WTC11 (cell line): ENCODE measurements at regions not wholly inside any gene's neighbourhood (a gene's known extent, or its start where the extent isn't known, plus 50 kb on each side); places are given as distances from the start of the nearest gene placed in this dataset.
"Not testable (repeated sequence)": the region's sequence is repeated elsewhere in the genome, so short reads cannot be mapped to it uniquely, and the experiment has no call there.

ENCODE experiments used
- ATAC-seq: fragments of 200-7000 bp; cut with Tn5 transposase; 2 replicates; pipeline ENCODE4 v1.10.0; 2021; ENCODE audit warnings: mild to moderate bottlenecking, moderate library complexity
- CTCF ChIA-PET: fragments of 300-600 bp; sonication (Branson Sonifier 250); formaldehyde crosslinking; loops from one replicate; lab custom pipeline; 2021; ENCODE audit warnings: antibody characterized with exemption; lab: Charles Lee
- POLR2A ChIA-PET: fragments of 350-600 bp; sonication (Branson Sonifier 250); formaldehyde crosslinking; loops from one replicate; lab custom pipeline; 2021; ENCODE audit warnings: antibody characterized with exemption; lab: Charles Lee
- DNase-seq: peaks from one replicate; pipeline ENCODE4 v3.0.0; 2021; ENCODE audit warnings: low spot score
- H3K27ac Mint-ChIP-seq: 2 replicates; pipeline ENCODE4 v1.8.0; 2021; ENCODE audit warnings: mixed read lengths
- H3K27me3 Mint-ChIP-seq: 2 replicates; pipeline ENCODE4 v1.8.0; 2021; ENCODE audit warnings: low read depth, mild to moderate bottlenecking, moderate library complexity, mixed read lengths
- H3K36me3 Mint-ChIP-seq: 2 replicates; pipeline ENCODE4 v1.8.0; 2021; ENCODE audit warnings: mixed read lengths
- H3K4me1 Mint-ChIP-seq: 2 replicates; pipeline ENCODE4 v1.8.0; 2022; ENCODE audit warnings: mixed read lengths
- H3K4me3 Mint-ChIP-seq: 2 replicates; pipeline ENCODE4 v1.8.0; 2021; ENCODE audit warnings: mild to moderate bottlenecking, moderate library complexity, mixed read lengths
- H3K9me3 Mint-ChIP-seq: 2 replicates; pipeline ENCODE4 v1.8.0; 2021; ENCODE audit warnings: mixed read lengths
- ATF2 ChIP-seq: sonication (generic); formaldehyde crosslinking; IDR thresholded peaks from 2 replicates; pipeline ENCODE4 v1.8.1; 2022; ENCODE audit warnings: low read depth, missing genetic modification reagents, borderline replicate concordance
- CDX4 ChIP-seq: fragments of 250-450 bp; sonication (Bioruptor Pico); IDR thresholded peaks from 2 replicates; pipeline ENCODE4 v1.9.0; 2021; ENCODE audit warnings: moderate library complexity, mild to moderate bottlenecking, inconsistent platforms, borderline replicate concordance
- FOXK1 ChIP-seq: sonication (generic); formaldehyde crosslinking; IDR thresholded peaks from 2 replicates; pipeline ENCODE4 v1.8.0; 2022; ENCODE audit warnings: mild to moderate bottlenecking, moderate library complexity, missing genetic modification reagents
- GABPB1 ChIP-seq: sonication (generic); formaldehyde crosslinking; IDR thresholded peaks from 2 replicates; pipeline ENCODE4 v1.8.1; 2023; ENCODE audit warnings: mild to moderate bottlenecking, missing genetic modification reagents
- GTF2I ChIP-seq: fragments of 250-450 bp; sonication (Bioruptor Pico); conservative IDR thresholded peaks from 2 replicates; pipeline ENCODE4 v1.4.0; 2021; ENCODE audit warnings: mild to moderate bottlenecking
- NFATC4 ChIP-seq: fragments of 250-450 bp; sonication (Bioruptor Pico); IDR thresholded peaks from 2 replicates; pipeline ENCODE4 v1.9.0; 2021; ENCODE audit warnings: mild to moderate bottlenecking
- NR1H2 ChIP-seq: sonication (generic); formaldehyde crosslinking; IDR thresholded peaks from 2 replicates; pipeline ENCODE4 v1.9.0; 2021; ENCODE audit warnings: mild to moderate bottlenecking, moderate library complexity, missing genetic modification reagents
- NR3C1 ChIP-seq: sonication (generic); formaldehyde crosslinking; conservative IDR thresholded peaks from 2 replicates; pipeline ENCODE4 v1.8.1; 2023; ENCODE audit warnings: low read depth, mild to moderate bottlenecking, missing genetic modification reagents
- RORB ChIP-seq: fragments of 250-450 bp; sonication (Bioruptor Pico); IDR thresholded peaks from 2 replicates; pipeline ENCODE4 v1.9.0; 2021; ENCODE audit warnings: mild to moderate bottlenecking
- TEAD1 ChIP-seq: sonication (generic); formaldehyde crosslinking; IDR thresholded peaks from 2 replicates; pipeline ENCODE4 v1.8.0; 2022; ENCODE audit warnings: mild to moderate bottlenecking, missing genetic modification reagents
- ZMAT4 ChIP-seq: fragments of 250-450 bp; sonication (Bioruptor Pico); IDR thresholded peaks from 2 replicates; pipeline ENCODE4 v1.9.0; 2021; ENCODE audit warnings: mild to moderate bottlenecking
- ZNF219 ChIP-seq: sonication (generic); formaldehyde crosslinking; IDR thresholded peaks from 2 replicates; pipeline ENCODE4 v1.8.0; 2023; ENCODE audit warnings: missing genetic modification reagents, mild to moderate bottlenecking, borderline replicate concordance
- ZNF263 ChIP-seq: sonication (generic); formaldehyde crosslinking; IDR thresholded peaks from 2 replicates; pipeline ENCODE4 v1.8.1; 2022; ENCODE audit warnings: low read depth, mild to moderate bottlenecking, moderate library complexity, missing genetic modification reagents

- H3K4me1 Mint-ChIP-seq = peaks cover 7% of the 10 kb centered on the region; the same call in 1 of the 2 replicates
- ATAC-seq (no peak), DNase-seq (no peak)
- TF ChIP-seq NR3C1 (CRISPR knock-in tag) (no peak), GABPB1 (CRISPR knock-in tag) (no peak), ATF2 (CRISPR knock-in tag) (no peak)
- no peaks in the 10 kb centered on the region for H3K36me3 Mint-ChIP-seq
- no peak overlapping the region for H3K4me3 Mint-ChIP-seq
- POLR2A ChIA-PET = no interaction called here
- H3K9me3 Mint-ChIP-seq = 0 out of 2 replicates have a peak, but pooled peaks cover 5% of the 10 kb centered on the region
- no peak overlapping the region for H3K27ac Mint-ChIP-seq
- H3K27me3 Mint-ChIP-seq = no peaks in the 10 kb centered on the region
- CTCF ChIA-PET = interaction anchor here (0.6 kb wide), 1 partner anchor 48 kb away, joined by 3 read pairs; no protein-coding TSS in a partner anchor
Measured at GRCh38 chr4:188783606-188784160, 644.4 kb downstream of the TRIML1 start.

- peaks cover 13% of the 10 kb centered on the region for H3K9me3 Mint-ChIP-seq
- H3K27me3 Mint-ChIP-seq, ATAC-seq, H3K4me1 Mint-ChIP-seq, DNase-seq, CTCF ChIA-PET, H3K36me3 Mint-ChIP-seq, H3K4me3 Mint-ChIP-seq, H3K27ac Mint-ChIP-seq, POLR2A ChIA-PET: not testable (repeated sequence)
Measured at GRCh38 chr4:188796600-188796999, 657.4 kb downstream of the TRIML1 start.

- H3K27me3 Mint-ChIP-seq, ATAC-seq, POLR2A ChIA-PET: not testable (repeated sequence)
Measured at GRCh38 chr4:188797011-188797410, 657.8 kb downstream of the TRIML1 start.

GRCh38 chr4:188804861-188805260 is 665.6 kb downstream of the TRIML1 start:
- no peak for TF ChIP-seq GTF2I (CRISPR knock-in tag)
- TF ChIP-seq NR1H2 = no peak
- no peak for TF ChIP-seq ZMAT4 (CRISPR knock-in tag)
- TF ChIP-seq TEAD1 (CRISPR knock-in tag) = no peak
- no peak for TF ChIP-seq ZNF219
- TF ChIP-seq GABPB1 (CRISPR knock-in tag) = no peak
- no peak for TF ChIP-seq NFATC4 (CRISPR knock-in tag)
- no peak for TF ChIP-seq RORB (CRISPR knock-in tag)
- no peak for TF ChIP-seq ZNF263 (CRISPR knock-in tag)
- no peaks in the 10 kb centered on the region for H3K9me3 Mint-ChIP-seq
- ChIA-PET POLR2A (no interaction called here), CTCF (no interaction called here)
- H3K4me1 Mint-ChIP-seq = no peaks in the 10 kb centered on the region
- no peak overlapping the region for H3K4me3 Mint-ChIP-seq
- no peak overlapping the region for H3K27ac Mint-ChIP-seq
- DNase-seq (no peak), ATAC-seq (no peak)
- no peaks in the 10 kb centered on the region for H3K36me3 Mint-ChIP-seq
- no peaks in the 10 kb centered on the region for H3K27me3 Mint-ChIP-seq

More at GRCh38 chr4:188797011-188797410, 657.8 kb downstream of the TRIML1 start:
- H3K36me3 Mint-ChIP-seq, H3K4me1 Mint-ChIP-seq, H3K27ac Mint-ChIP-seq, CTCF ChIA-PET, H3K4me3 Mint-ChIP-seq, DNase-seq: not testable (repeated sequence)
- peaks cover 13% of the 10 kb centered on the region for H3K9me3 Mint-ChIP-seq

- DNase-seq = no peak
- H3K36me3 Mint-ChIP-seq = peaks cover 4% of the 10 kb centered on the region
- H3K27ac Mint-ChIP-seq = no peak overlapping the region
- no peak for ATAC-seq
- H3K4me3 Mint-ChIP-seq = no peak overlapping the region
- ChIA-PET POLR2A (no interaction called here), CTCF (no interaction called here)
- TF ChIP-seq CDX4 (CRISPR knock-in tag) (no peak), RORB (CRISPR knock-in tag) (no peak), FOXK1 (CRISPR knock-in tag) (no peak)
- H3K4me1 Mint-ChIP-seq = no peaks in the 10 kb centered on the region
- no peaks in the 10 kb centered on the region for H3K27me3 Mint-ChIP-seq
- peaks cover 13% of the 10 kb centered on the region for H3K9me3 Mint-ChIP-seq
Measured at GRCh38 chr4:188811121-188811520, 671.9 kb downstream of the TRIML1 start.
